Smooth muscle cell (in vitro differentiated cells): ENCODE measurements at regions not wholly inside any gene's neighbourhood (a gene's known extent, or its start where the extent isn't known, plus 50 kb on each side); places are given as distances from the start of the nearest gene placed in this dataset.

ENCODE experiments used
- DNase-seq: peaks from one replicate; lab custom pipeline; 2025; ENCODE audit not compliant: unreplicated experiment; lab: John Stamatoyannopoulos, UW
- H2AFZ ChIP-seq: fragments of 200-600 bp; sonication (generic); 2 replicates; pipeline ENCODE4 v1.6.0; 2016; ENCODE audit warnings: antibody characterized with exemption, low read depth, mild to moderate bottlenecking
- H3F3A ChIP-seq: fragments of 200-600 bp; sonication (generic); 2 replicates; pipeline ENCODE4 v1.6.0; 2017; ENCODE audit warnings: antibody characterized with exemption, low read depth
- H3K27ac ChIP-seq: fragments of 200-600 bp; sonication (generic); 2 replicates; pipeline ENCODE4 v1.5.1; 2016; ENCODE audit warnings: low read depth, mild to moderate bottlenecking
- H3K27me3 ChIP-seq: fragments of 200-600 bp; sonication (generic); 2 replicates; pipeline ENCODE4 v1.6.1; 2016; ENCODE audit warnings: low read depth, mild to moderate bottlenecking
- H3K36me3 ChIP-seq: fragments of 200-600 bp; sonication (generic); 2 replicates; pipeline ENCODE4 v1.5.1; 2016; ENCODE audit warnings: low read depth
- H3K4me1 ChIP-seq: fragments of 200-600 bp; sonication (generic); 2 replicates; pipeline ENCODE4 v1.5.1; 2016; ENCODE audit warnings: low read depth
- H3K4me2 ChIP-seq: fragments of 200-600 bp; sonication (generic); 2 replicates; pipeline ENCODE4 v1.6.0; 2016; ENCODE audit warnings: mild to moderate bottlenecking
- H3K4me3 ChIP-seq: fragments of 200-600 bp; sonication (generic); 2 replicates; pipeline ENCODE4 v1.5.1; 2016; ENCODE audit warnings: mild to moderate bottlenecking
- H3K79me2 ChIP-seq: fragments of 200-600 bp; sonication (generic); 2 replicates; pipeline ENCODE4 v1.6.0; 2016; ENCODE audit warnings: low read depth, mild to moderate bottlenecking
- H3K9ac ChIP-seq: fragments of 200-600 bp; sonication (generic); 2 replicates; pipeline ENCODE4 v1.6.0; 2016; ENCODE audit warnings: low read depth
- H3K9me3 ChIP-seq: fragments of 200-600 bp; sonication (generic); replicated peaks from 2 replicates; pipeline ENCODE4 v1.5.1; 2016; ENCODE audit warnings: low read depth
- H4K20me1 ChIP-seq: fragments of 200-600 bp; sonication (generic); 2 replicates; pipeline ENCODE4 v1.6.0; 2016; ENCODE audit warnings: low read depth
- CTCF ChIP-seq: fragments of 200-600 bp; sonication (generic); IDR thresholded peaks from 2 replicates; pipeline ENCODE4 v1.5.1; 2017; ENCODE audit warnings: borderline replicate concordance, mild to moderate bottlenecking, antibody characterized with exemption; ENCODE audit not compliant: insufficient read depth, poor library complexity, severe bottlenecking
- WGBS: methylation state at CpG from one replicate; pipeline ENCODE4 v1.1.7; 2016; ENCODE audit warnings: low lambda C conversion rate; 5-methylcytosine and 5-hydroxymethylcytosine counted together

DNA sequence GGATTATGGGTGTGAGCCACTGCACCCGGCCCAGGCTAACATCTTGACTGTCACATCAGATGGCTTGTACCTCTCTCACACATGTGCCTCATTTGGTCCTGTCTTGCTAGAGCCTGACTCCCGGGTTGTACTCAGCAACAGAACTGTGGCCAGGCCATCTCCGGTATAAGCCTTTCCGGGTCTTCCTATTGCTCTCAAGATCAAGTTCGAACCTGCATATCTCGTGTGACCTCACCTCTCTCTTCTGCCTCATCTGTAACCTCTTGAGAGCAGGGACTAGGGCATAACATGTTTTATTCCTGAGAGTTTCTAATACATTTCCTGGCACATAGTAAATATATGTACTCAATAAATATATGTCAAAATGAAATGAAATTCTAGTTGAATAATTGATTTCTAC, 114.0 kb downstream of the ACAA2 start:
- Histone ChIP-seq H3K36me3 (no peaks in the 10 kb centered on the region), H3K4me2 (no peak overlapping the region), H3K9ac (no peak overlapping the region), H3K4me3 (no peak overlapping the region), H3K27me3 (no peaks in the 10 kb centered on the region), H3K27ac (no peak overlapping the region), H3F3A (peaks cover 3% of the 10 kb centered on the region), H2AFZ (no peak overlapping the region), H3K4me1 (peaks cover 14% of the 10 kb centered on the region), H3K79me2 (no peaks in the 10 kb centered on the region), H4K20me1 (no peaks in the 10 kb centered on the region), H3K9me3 (no peaks in the 10 kb centered on the region)
- WGBS, result 94% methylated on average over 6 of the region's 6 CpGs
- TF ChIP-seq CTCF, result no peak
- DNase-seq, result no peak

- H3K4me1 ChIP-seq, result peaks cover 20% of the 10 kb centered on the region
- no peak overlapping the region for H3K9ac ChIP-seq
These were observed 114.8 kb downstream of the ACAA2 start for GRCh38 chr18:49698525-49699025.

DNA sequence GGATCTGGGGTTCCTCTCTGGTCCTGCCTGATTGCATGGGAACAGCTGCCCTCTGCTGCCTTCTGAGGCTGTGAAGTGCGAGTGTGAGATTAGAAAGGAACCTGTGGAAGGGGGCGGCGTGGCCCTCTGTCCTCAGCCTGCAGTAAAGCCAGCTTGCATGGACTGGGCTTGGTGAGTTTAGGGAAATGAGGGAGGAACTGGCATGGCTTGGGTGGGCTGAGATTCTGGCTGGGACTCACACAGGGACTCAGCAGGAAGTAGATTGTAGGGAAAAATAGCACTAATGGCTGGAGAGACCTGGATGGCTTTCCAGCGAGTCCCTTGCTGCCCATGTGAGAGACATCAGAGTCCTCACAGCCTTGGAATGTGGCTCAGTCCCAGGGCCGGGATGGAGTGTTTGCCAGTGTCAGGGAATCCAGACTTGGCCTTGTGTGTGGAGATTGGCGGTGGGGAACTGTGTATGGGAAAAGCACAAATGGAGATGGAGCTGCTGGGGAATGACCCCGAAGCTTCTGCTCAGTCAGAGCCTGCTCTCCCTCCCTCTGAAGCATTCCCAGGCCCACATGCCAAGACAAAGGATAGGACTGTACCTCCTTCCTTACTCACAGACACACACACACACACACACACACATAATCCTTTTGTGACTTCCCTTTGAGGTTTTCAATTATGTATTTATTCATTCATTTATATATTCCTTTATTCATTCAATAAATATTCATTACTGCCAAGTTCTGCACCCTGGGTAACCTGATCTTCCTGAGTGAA, 115.4 kb downstream of the ACAA2 start:
- Histone ChIP-seq H4K20me1 (no peaks in the 10 kb centered on the region), H3K27ac (no peak overlapping the region), H3K79me2 (no peaks in the 10 kb centered on the region), H3F3A (peaks cover 15% of the 10 kb centered on the region), H3K36me3 (no peaks in the 10 kb centered on the region), H3K4me3 (no peak overlapping the region), H3K9me3 (no peaks in the 10 kb centered on the region), H3K9ac (no peak overlapping the region), H3K4me2 (no peak overlapping the region), H3K4me1 (peaks cover 20% of the 10 kb centered on the region), H2AFZ (no peak overlapping the region), H3K27me3 (no peaks in the 10 kb centered on the region)
- WGBS, result 59% methylated on average over 7 of the region's 7 CpGs
- no peak for DNase-seq
- no peak for TF ChIP-seq CTCF

More at GRCh38 chr18:49698525-49699025, 114.8 kb downstream of the ACAA2 start:
- no peak for TF ChIP-seq CTCF
- H3K4me3 ChIP-seq, result no peak overlapping the region
- H3K36me3 ChIP-seq, result no peaks in the 10 kb centered on the region
- H3K79me2 ChIP-seq, result no peaks in the 10 kb centered on the region
- H3F3A ChIP-seq, result peaks cover 11% of the 10 kb centered on the region
- no peak for DNase-seq
- no peak overlapping the region for H3K4me2 ChIP-seq
- H2AFZ ChIP-seq, result no peak overlapping the region
- H4K20me1 ChIP-seq, result no peaks in the 10 kb centered on the region
- H3K9me3 ChIP-seq, result no peaks in the 10 kb centered on the region
- 82% methylated on average over 4 of the region's 4 CpGs for WGBS
- no peaks in the 10 kb centered on the region for H3K27me3 ChIP-seq
- no peak overlapping the region for H3K27ac ChIP-seq

DNA sequence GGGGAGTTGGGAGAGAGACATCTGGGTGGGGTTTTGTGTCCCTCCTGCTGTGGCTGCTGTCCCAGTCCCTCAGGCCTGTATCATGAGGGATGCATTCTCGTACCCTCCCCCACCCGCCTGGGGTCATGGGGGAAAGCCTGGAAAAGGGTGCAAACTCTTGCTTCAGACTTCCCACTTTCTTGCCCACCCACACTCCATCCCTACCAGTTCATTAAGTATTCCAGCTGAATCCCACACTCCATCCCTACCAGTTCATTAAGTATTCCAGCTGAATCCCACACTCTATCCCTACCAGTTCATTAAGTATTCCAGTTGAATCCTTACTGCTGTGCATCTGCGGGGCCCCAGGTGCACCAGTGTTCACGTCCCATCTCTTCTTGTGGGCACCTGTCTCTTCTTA, 116.3 kb downstream of the ACAA2 start:
- WGBS, result 87% methylated on average over 4 of the region's 4 CpGs

More for the DNA sequence above, 116.3 kb downstream of the ACAA2 start:
- Histone ChIP-seq H3K4me3 (no peak overlapping the region), H3F3A (peaks cover 21% of the 10 kb centered on the region), H3K9me3 (no peaks in the 10 kb centered on the region), H3K36me3 (no peaks in the 10 kb centered on the region), H3K4me2 (no peak overlapping the region), H3K9ac (no peak overlapping the region), H4K20me1 (no peaks in the 10 kb centered on the region), H2AFZ (no peak overlapping the region), H3K27me3 (no peaks in the 10 kb centered on the region), H3K79me2 (no peaks in the 10 kb centered on the region), H3K4me1 (peaks cover 20% of the 10 kb centered on the region), H3K27ac (no peak overlapping the region)
- TF ChIP-seq CTCF, result no peak
- DNase-seq, result no peak
